ENCODE measurements at regions not wholly inside any gene's neighbourhood (a gene's known extent, or its start where the extent isn't known, plus 50 kb on each side); places are given as distances from the start of the nearest gene placed in this dataset.

DNA sequence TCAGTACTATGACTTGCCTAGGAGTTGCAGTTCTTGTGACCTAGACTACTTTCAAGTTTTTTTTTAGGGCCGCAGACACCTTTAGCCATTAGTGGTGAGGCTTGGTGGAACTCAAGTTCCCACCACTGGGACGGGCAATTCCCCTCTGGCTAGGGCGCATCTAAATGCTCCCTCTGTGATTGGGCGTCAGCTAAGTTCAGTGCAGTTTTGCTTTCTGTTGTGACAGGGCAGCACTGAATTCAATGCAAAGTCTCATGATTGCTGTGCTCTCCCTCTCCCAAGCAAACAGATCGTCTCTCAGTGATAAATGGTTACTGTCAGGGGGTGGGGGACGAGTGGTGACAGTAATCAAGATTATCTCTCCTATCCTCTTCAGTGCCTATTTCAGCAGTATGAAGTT lies 52.7 kb upstream of the FRMPD3 start:
- WGBS (ENCODE audit: missing lambda C conversion rate): 15% methylated on average over 6 of the region's 6 CpGs
- H3K9me3 ChIP-seq: no peaks in the 10 kb centered on the region
- no peak overlapping the region for H3K4me2 ChIP-seq
- FAIRE-seq: no peak
- ATAC-seq: no peak
- CTCF ChIA-PET: no interaction called here
- TF ChIP-seq ZC3H11A (IDR thresholded peaks at IDR 0.05) (no peak), EHF (CRISPR knock-in tag; IDR thresholded peaks at IDR 0.05) (no peak), MAFK (IDR thresholded peaks at IDR 0.05; ENCODE audit: partially characterized antibody) (no peak), HOXB5 (CRISPR knock-in tag; IDR thresholded peaks at IDR 0.05) (no peak), PHF8 (IDR thresholded peaks at IDR 0.05; ENCODE audit: borderline replicate concordance, low read depth) (no peak), BHLHE40 (IDR thresholded peaks at IDR 0.05; ENCODE audit: low read depth, low read length) (no peak)
- DNase-seq (ENCODE audit: low read depth in 1 of 2, low spot score in 1 of 2): no peak
- no peak overlapping the region for H3K4me3 ChIP-seq
- no peak overlapping the region for H3K27ac ChIP-seq
- POLR2A ChIA-PET: no interaction called here
- H3K4me1 ChIP-seq: no peaks in the 10 kb centered on the region

- ChIA-PET CTCF (interaction anchor here (1.2 kb wide), 1 partner anchor 504 kb away, joined by 3 read pairs; no protein-coding TSS in a partner anchor), POLR2A (no interaction called here)
- H3K9me3 ChIP-seq: no peaks in the 10 kb centered on the region; the same call in 2 of the 3 replicates
- H3K4me3 ChIP-seq: no peak overlapping the region
- H3K4me1 ChIP-seq: no peaks in the 10 kb centered on the region
- no peak overlapping the region for H3K4me2 ChIP-seq
- FAIRE-seq: no peak
- TF ChIP-seq HEYL (CRISPR knock-in tag; IDR thresholded peaks at IDR 0.05): no peak
- TF ChIP-seq SMC3 (IDR thresholded peaks at IDR 0.05): no peak
- no peak for TF ChIP-seq HDAC2 (IDR thresholded peaks at IDR 0.05)
- no peak for TF ChIP-seq BHLHE40 (IDR thresholded peaks at IDR 0.05; ENCODE audit: low read depth, low read length)
- no peak for ATAC-seq
- H3K27ac ChIP-seq: no peak overlapping the region
- no peak for DNase-seq (ENCODE audit: low read depth in 1 of 2, low spot score in 1 of 2)
Observed at GRCh38 chrX:107398115-107398514, 51.3 kb upstream of the FRMPD3 start.

Data from A549 (cell line).